OCI-LY1 (cell line): ENCODE measurements at regions not wholly inside any gene's neighbourhood (a gene's known extent, or its start where the extent isn't known, plus 50 kb on each side); places are given as distances from the start of the nearest gene placed in this dataset.

Experiments used
- H2AFZ ChIP-seq: fragments of 200-600 bp; sonication (generic), shearing (Covaris generic); 2 replicates; pipeline ENCODE4 v1.6.0; 2014; ENCODE audit warnings: antibody characterized with exemption, mild to moderate bottlenecking, low read length
- H3F3A ChIP-seq: fragments of 200-600 bp; sonication (generic), shearing (Covaris generic); 2 replicates; pipeline ENCODE4 v1.6.0; 2014; ENCODE audit warnings: mild to moderate bottlenecking, antibody characterized with exemption, low read length, moderate library complexity; ENCODE audit not compliant: insufficient read depth
- H3K27ac ChIP-seq: fragments of 200-600 bp; sonication (generic); 2 replicates; pipeline ENCODE4 v1.5.1; 2014; ENCODE audit warnings: low read length, mixed run types, mild to moderate bottlenecking, low read depth; ENCODE audit not compliant: poor library complexity, severe bottlenecking
- H3K27me3 ChIP-seq: fragments of 200-600 bp; sonication (generic); 2 replicates; pipeline ENCODE4 v1.6.0; 2014; ENCODE audit warnings: antibody characterized with exemption, mild to moderate bottlenecking, low read length, moderate library complexity; ENCODE audit not compliant: insufficient read depth
- H3K36me3 ChIP-seq: fragments of 200-600 bp; sonication (generic); 2 replicates; pipeline ENCODE4 v1.6.1; 2014; ENCODE audit warnings: mild to moderate bottlenecking, antibody characterized with exemption, low read length, moderate library complexity, mixed read lengths; ENCODE audit not compliant: insufficient read depth
- H3K4me1 ChIP-seq: fragments of 200-600 bp; sonication (generic); 2 replicates; pipeline ENCODE4 v1.5.1; 2014; ENCODE audit warnings: mild to moderate bottlenecking, low read length, moderate library complexity; ENCODE audit not compliant: insufficient read depth, severe bottlenecking
- H3K4me2 ChIP-seq: fragments of 200-600 bp; sonication (generic), shearing (Covaris generic); 2 replicates; pipeline ENCODE4 v1.6.1; 2014; ENCODE audit warnings: low read length
- H3K4me3 ChIP-seq: fragments of 200-600 bp; sonication (generic); 2 replicates; pipeline ENCODE4 v1.5.1; 2014; ENCODE audit warnings: low read length, low read depth, mild to moderate bottlenecking, mixed read lengths; ENCODE audit not compliant: poor library complexity, severe bottlenecking
- H3K79me2 ChIP-seq: fragments of 200-600 bp; shearing (Covaris generic); 2 replicates; pipeline ENCODE4 v1.6.1; 2016; ENCODE audit warnings: mixed run types, low read length, mixed read lengths; ENCODE audit not compliant: insufficient read depth
- H3K9ac ChIP-seq: fragments of 200-600 bp; sonication (generic), shearing (Covaris generic); 2 replicates; pipeline ENCODE4 v1.6.1; 2014; ENCODE audit warnings: mild to moderate bottlenecking, low read length, mixed read lengths
- H3K9me2 ChIP-seq: fragments of 200-600 bp; sonication (generic), shearing (Covaris generic); 2 replicates; pipeline ENCODE4 v1.6.1; 2014; ENCODE audit warnings: low read depth, mild to moderate bottlenecking, low read length, mixed read lengths
- H3K9me3 ChIP-seq: fragments of 200-600 bp; shearing (Covaris generic); 2 replicates; pipeline ENCODE4 v1.6.1; 2014; ENCODE audit warnings: low read length, mixed read lengths
- H4K20me1 ChIP-seq: fragments of 200-600 bp; sonication (generic), shearing (Covaris generic); 2 replicates; pipeline ENCODE4 v1.6.0; 2016; ENCODE audit warnings: mild to moderate bottlenecking, low read length; ENCODE audit not compliant: insufficient read depth
- CTCF ChIP-seq: fragments of 200-600 bp; sonication (generic), shearing (Covaris generic); IDR thresholded peaks from 2 replicates; pipeline ENCODE4 v1.5.1; 2017; ENCODE audit warnings: mild to moderate bottlenecking, antibody characterized with exemption, low read length, moderate library complexity, mixed read lengths
- EZH2 ChIP-seq: fragments of 200-600 bp; sonication (generic), shearing (Covaris generic); IDR thresholded peaks from 2 replicates; pipeline ENCODE4 v1.8.0; 2017; ENCODE audit warnings: borderline replicate concordance, mixed run types, mild to moderate bottlenecking, antibody characterized with exemption, low read length, moderate library complexity, mixed read lengths

GRCh38 chr2:155424518-155424917 is 726.0 kb downstream of the KCNJ3 start:
- Histone ChIP-seq H2AFZ (no peak overlapping the region), H3K79me2 (no peaks in the 10 kb centered on the region), H3K9me3 (no peaks in the 10 kb centered on the region), H4K20me1 (no peaks in the 10 kb centered on the region), H3F3A (no peaks in the 10 kb centered on the region), H3K27ac (no peak overlapping the region), H3K36me3 (no peaks in the 10 kb centered on the region), H3K9me2 (no peaks in the 10 kb centered on the region), H3K4me1 (no peaks in the 10 kb centered on the region), H3K4me3 (no peak overlapping the region), H3K4me2 (no peak overlapping the region), H3K9ac (no peak overlapping the region), H3K27me3 (no peaks in the 10 kb centered on the region)
- TF ChIP-seq CTCF (no peak), EZH2 (no peak)

GRCh38 chr2:155418753-155419152 is 720.3 kb downstream of the KCNJ3 start:
- H3K79me2 ChIP-seq: no peaks in the 10 kb centered on the region
- no peak overlapping the region for H3K4me3 ChIP-seq
- H3K36me3 ChIP-seq: no peaks in the 10 kb centered on the region
- H3K9me2 ChIP-seq: no peaks in the 10 kb centered on the region
- no peaks in the 10 kb centered on the region for H3K27me3 ChIP-seq
- H3K27ac ChIP-seq: no peak overlapping the region
- TF ChIP-seq EZH2 (no peak), CTCF (no peak)
- peaks cover 3% of the 10 kb centered on the region; the same call in 1 of the 2 replicates for H3K9me3 ChIP-seq
- no peaks in the 10 kb centered on the region for H3F3A ChIP-seq
- no peak overlapping the region for H3K4me2 ChIP-seq
- no peaks in the 10 kb centered on the region for H3K4me1 ChIP-seq
- no peak overlapping the region for H3K9ac ChIP-seq
- H2AFZ ChIP-seq: no peak overlapping the region
- no peaks in the 10 kb centered on the region for H4K20me1 ChIP-seq

DNA sequence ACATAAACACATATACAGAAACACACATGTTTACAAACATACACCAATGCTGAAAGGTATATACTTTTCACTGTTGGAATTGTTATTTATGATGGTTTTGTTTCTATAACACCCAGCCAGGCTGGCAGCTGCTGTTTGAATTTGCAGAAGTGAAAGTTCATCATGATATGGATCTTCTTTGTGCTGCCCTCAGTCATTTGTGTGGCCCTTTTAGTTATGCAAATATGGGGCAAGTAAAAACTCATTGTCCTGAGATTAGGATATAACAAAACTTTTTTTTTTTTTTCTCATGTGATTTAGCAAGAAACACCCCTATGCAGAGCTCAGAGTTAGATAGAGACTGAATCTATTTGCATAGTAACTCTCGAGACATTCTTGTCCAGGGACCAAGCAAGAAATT is 714.1 kb downstream of the KCNJ3 start:
- Histone ChIP-seq H3K9ac (no peak overlapping the region), H3K4me2 (no peak overlapping the region)
- TF ChIP-seq EZH2: no peak
- TF ChIP-seq CTCF: no peak

More for the DNA sequence above, 714.1 kb downstream of the KCNJ3 start:
- no peak overlapping the region for H3K4me3 ChIP-seq
- H3K27me3 ChIP-seq: no peaks in the 10 kb centered on the region
- no peaks in the 10 kb centered on the region for H4K20me1 ChIP-seq
- H3F3A ChIP-seq: no peaks in the 10 kb centered on the region
- no peaks in the 10 kb centered on the region for H3K36me3 ChIP-seq
- no peaks in the 10 kb centered on the region for H3K79me2 ChIP-seq
- no peak overlapping the region for H3K27ac ChIP-seq
- no peak overlapping the region for H2AFZ ChIP-seq
- H3K4me1 ChIP-seq: peaks cover 4% of the 10 kb centered on the region
- H3K9me2 ChIP-seq: no peaks in the 10 kb centered on the region
- H3K9me3 ChIP-seq: peaks cover 3% of the 10 kb centered on the region; the same call in 1 of the 2 replicates
